DND-41 (cell line): ENCODE measurements at regions not wholly inside any gene's neighbourhood (a gene's known extent, or its start where the extent isn't known, plus 50 kb on each side); places are given as distances from the start of the nearest gene placed in this dataset.

Experiments
- ATAC-seq: fragments of 200-7000 bp; cut with Tn5 transposase; 3 replicates; pipeline ENCODE4 v1.9.1; 2021; ENCODE audit warnings: low read depth; ENCODE audit not compliant: insufficient read depth
- DNase-seq: peaks from one replicate; pipeline ENCODE4 v3.0.0-alpha.2; 2020
- H2AFZ ChIP-seq: 2 replicates; pipeline ENCODE4 v1.6.0; 2012; ENCODE audit warnings: low read depth, low read length
- H3K27ac ChIP-seq: 2 replicates; pipeline ENCODE4 v1.5.1; 2012; ENCODE audit warnings: low read length, inconsistent platforms
- H3K27me3 ChIP-seq: fragments of 200-600 bp; sonication (generic); 2 replicates; pipeline ENCODE4 v1.6.0; 2012; ENCODE audit warnings: low read length, mild to moderate bottlenecking, inconsistent platforms; ENCODE audit not compliant: insufficient read depth, poor library complexity
- H3K36me3 ChIP-seq: 2 replicates; pipeline ENCODE4 v1.5.1; 2012; ENCODE audit warnings: low read length, inconsistent platforms; ENCODE audit not compliant: insufficient read depth
- H3K4me1 ChIP-seq: 2 replicates; pipeline ENCODE4 v1.5.1; 2012; ENCODE audit warnings: mild to moderate bottlenecking, low read length; ENCODE audit not compliant: insufficient read depth
- H3K4me2 ChIP-seq: 2 replicates; pipeline ENCODE4 v1.6.0; 2012; ENCODE audit warnings: mild to moderate bottlenecking, moderate library complexity, low read length, inconsistent platforms; ENCODE audit not compliant: insufficient read depth
- H3K4me3 ChIP-seq, 2 experiments: fragments of 200-600 bp in 1 of 2; shearing (Covaris generic) in 1 of 2; 2 replicates each; pipeline ENCODE4 v1.5.1; 2012 to 2016; ENCODE audit warnings: inconsistent platforms in 2 of 2, low read length in 2 of 2, mild to moderate bottlenecking in 2 of 2, low read depth in 1 of 2, moderate library complexity in 1 of 2
- H3K79me2 ChIP-seq: 2 replicates; pipeline ENCODE4 v1.6.0; 2012; ENCODE audit warnings: low read length, inconsistent platforms; ENCODE audit not compliant: insufficient read depth
- H3K9ac ChIP-seq: 2 replicates; pipeline ENCODE4 v1.6.0; 2012; ENCODE audit warnings: low read depth, mild to moderate bottlenecking, inconsistent platforms, low read length, moderate library complexity
- H3K9me3 ChIP-seq: 2 replicates; pipeline ENCODE4 v1.5.1; 2012; ENCODE audit warnings: low read length, moderate library complexity, mild to moderate bottlenecking, inconsistent platforms; ENCODE audit not compliant: insufficient read depth, severe bottlenecking
- H4K20me1 ChIP-seq: 2 replicates; pipeline ENCODE4 v1.6.0; 2012; ENCODE audit warnings: low read length; ENCODE audit not compliant: insufficient read depth
- EZH2 ChIP-seq: IDR thresholded peaks from 3 replicates; pipeline ENCODE4 v1.6.1; 2012; ENCODE audit warnings: borderline replicate concordance, low read depth, mild to moderate bottlenecking, moderate library complexity, low read length, inconsistent platforms; ENCODE audit not compliant: severe bottlenecking
- TF ChIP-seq, protein P1 (sequence below): IDR thresholded peaks from 2 replicates; pipeline ENCODE4 v1.5.1; 2012; ENCODE audit warnings: borderline replicate concordance, low read length, moderate library complexity, mild to moderate bottlenecking; ENCODE audit not compliant: poor library complexity, severe bottlenecking; ENCODE audit errors: extremely low read depth

DNA sequence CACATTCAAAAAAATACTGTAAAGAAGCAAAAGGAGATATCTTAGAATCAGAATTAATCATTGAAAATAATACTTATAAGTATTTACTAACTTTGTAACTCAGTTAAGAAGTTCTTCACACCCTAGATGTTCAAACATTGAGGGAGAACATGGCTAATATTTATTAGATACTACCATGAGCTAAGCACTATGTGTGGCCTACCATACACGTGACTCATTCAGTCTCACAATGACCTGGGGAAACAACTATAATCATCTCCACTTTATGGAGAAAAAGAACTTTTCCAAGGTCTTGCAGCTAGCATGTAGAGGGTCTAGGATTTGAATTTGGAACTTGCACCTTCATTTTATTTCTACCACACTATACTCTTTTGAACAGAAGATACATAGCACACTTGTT, 361.9 kb upstream of the CFAP20DC start:
- DNase-seq (no peak), ATAC-seq (no peak)
- Histone ChIP-seq H3K4me2 (no peak overlapping the region), H4K20me1 (no peaks in the 10 kb centered on the region), H2AFZ (no peak overlapping the region), H3K79me2 (no peaks in the 10 kb centered on the region), H3K9me3 (no peaks in the 10 kb centered on the region), H3K4me3 (no peak overlapping the region), H3K27ac (no peak overlapping the region), H3K4me1 (no peaks in the 10 kb centered on the region), H3K27me3 (no peaks in the 10 kb centered on the region), H3K36me3 (no peaks in the 10 kb centered on the region), H3K9ac (no peak overlapping the region)
- TF ChIP-seq, protein P1, sequence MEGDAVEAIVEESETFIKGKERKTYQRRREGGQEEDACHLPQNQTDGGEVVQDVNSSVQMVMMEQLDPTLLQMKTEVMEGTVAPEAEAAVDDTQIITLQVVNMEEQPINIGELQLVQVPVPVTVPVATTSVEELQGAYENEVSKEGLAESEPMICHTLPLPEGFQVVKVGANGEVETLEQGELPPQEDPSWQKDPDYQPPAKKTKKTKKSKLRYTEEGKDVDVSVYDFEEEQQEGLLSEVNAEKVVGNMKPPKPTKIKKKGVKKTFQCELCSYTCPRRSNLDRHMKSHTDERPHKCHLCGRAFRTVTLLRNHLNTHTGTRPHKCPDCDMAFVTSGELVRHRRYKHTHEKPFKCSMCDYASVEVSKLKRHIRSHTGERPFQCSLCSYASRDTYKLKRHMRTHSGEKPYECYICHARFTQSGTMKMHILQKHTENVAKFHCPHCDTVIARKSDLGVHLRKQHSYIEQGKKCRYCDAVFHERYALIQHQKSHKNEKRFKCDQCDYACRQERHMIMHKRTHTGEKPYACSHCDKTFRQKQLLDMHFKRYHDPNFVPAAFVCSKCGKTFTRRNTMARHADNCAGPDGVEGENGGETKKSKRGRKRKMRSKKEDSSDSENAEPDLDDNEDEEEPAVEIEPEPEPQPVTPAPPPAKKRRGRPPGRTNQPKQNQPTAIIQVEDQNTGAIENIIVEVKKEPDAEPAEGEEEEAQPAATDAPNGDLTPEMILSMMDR = no peak
- no peak for TF ChIP-seq EZH2

DNA sequence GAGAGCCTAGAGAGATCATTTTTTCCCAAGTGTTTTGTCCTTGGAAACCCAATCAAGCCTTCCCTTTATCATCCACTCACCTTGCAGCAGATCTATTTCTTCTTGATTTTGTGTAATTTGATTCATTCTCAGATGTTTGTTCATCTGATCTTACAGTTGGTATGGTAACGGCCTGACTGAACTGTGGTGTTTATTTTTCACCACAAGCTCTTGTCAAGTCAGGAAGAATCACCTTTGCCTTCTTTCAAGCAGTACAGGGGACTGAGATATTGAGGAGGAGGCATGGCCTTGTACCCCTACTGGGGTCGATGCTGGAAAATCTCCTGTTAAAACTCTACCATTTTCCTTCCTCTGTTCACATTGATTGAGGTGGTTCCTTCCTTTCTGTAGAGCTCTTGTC, 361.4 kb upstream of the CFAP20DC start:
- Histone ChIP-seq H3K27me3 (no peaks in the 10 kb centered on the region), H3K9ac (no peak overlapping the region), H3K79me2 (no peaks in the 10 kb centered on the region), H3K4me3 (no peak overlapping the region), H3K9me3 (no peaks in the 10 kb centered on the region), H3K36me3 (no peaks in the 10 kb centered on the region), H3K27ac (no peak overlapping the region), H2AFZ (no peak overlapping the region), H3K4me1 (no peaks in the 10 kb centered on the region), H4K20me1 (no peaks in the 10 kb centered on the region), H3K4me2 (no peak overlapping the region)
- no peak for ATAC-seq
- TF ChIP-seq, protein P1 = no peak
- TF ChIP-seq EZH2 = no peak
- DNase-seq = no peak

DNA sequence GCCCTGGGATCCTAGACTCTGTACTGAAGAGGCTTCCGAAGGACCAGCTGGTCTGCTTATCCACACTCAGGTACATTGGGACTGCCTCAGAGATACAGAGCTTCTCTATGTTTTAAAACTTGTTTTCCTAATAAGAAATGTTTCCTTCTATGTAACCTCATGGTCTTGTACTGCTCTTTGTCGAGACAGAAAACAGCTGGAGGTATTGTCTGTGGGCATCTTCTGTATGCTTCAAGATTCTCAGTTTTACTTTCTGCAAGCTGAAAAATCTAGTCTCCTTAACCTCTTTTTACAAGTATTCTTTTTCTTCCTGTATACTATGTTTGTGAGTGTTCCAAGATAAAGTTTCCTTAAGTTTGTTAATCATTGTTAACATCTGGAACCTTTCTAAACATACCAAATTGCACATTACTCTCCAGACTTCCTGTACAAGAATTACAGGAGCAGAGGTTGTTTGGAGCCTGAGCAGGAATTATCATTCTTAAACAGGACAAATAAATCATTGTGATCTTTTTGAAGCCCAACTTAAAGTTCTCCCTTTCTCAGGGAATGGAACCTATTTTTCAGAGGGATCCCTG, 358.3 kb upstream of the CFAP20DC start:
- no peaks in the 10 kb centered on the region for H3K36me3 ChIP-seq
- no peaks in the 10 kb centered on the region for H3K9me3 ChIP-seq
- H3K27ac ChIP-seq = no peak overlapping the region
- H3K27me3 ChIP-seq = no peaks in the 10 kb centered on the region
- ATAC-seq = no peak
- no peaks in the 10 kb centered on the region for H3K4me1 ChIP-seq
- no peak overlapping the region for H2AFZ ChIP-seq
- H3K79me2 ChIP-seq = no peaks in the 10 kb centered on the region
- no peaks in the 10 kb centered on the region for H4K20me1 ChIP-seq
- TF ChIP-seq, protein P1 = no peak
- no peak for TF ChIP-seq EZH2
- H3K9ac ChIP-seq = no peak overlapping the region
- no peak overlapping the region for H3K4me3 ChIP-seq
- no peak overlapping the region for H3K4me2 ChIP-seq
- no peak for DNase-seq

DNA sequence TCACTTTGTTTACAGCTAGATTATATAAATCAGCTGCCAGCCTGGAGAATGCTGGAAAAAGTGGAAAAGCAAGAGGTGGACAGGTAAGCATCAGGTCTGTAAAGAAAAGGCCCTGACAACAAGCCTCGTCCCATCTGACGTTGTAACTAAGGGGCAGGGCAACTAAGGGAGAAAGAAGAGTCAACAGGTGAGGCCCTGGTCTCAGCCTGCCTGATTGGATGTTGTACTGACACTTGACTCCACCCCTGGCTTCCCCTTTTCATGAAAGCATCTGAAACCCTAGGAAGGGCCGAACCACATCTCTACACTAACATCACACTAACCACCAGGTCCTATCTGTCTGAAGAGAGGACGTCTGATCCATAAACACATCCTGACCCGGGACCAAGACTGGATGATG, 357.6 kb upstream of the CFAP20DC start:
- DNase-seq (no peak), ATAC-seq (no peak)
- TF ChIP-seq EZH2 = no peak
- TF ChIP-seq, protein P1 = no peak
- H3K27me3 ChIP-seq = no peaks in the 10 kb centered on the region
- no peaks in the 10 kb centered on the region for H4K20me1 ChIP-seq
- no peak overlapping the region for H2AFZ ChIP-seq
- no peak overlapping the region for H3K27ac ChIP-seq
- H3K4me2 ChIP-seq = no peak overlapping the region
- H3K4me1 ChIP-seq = no peaks in the 10 kb centered on the region
- H3K9me3 ChIP-seq = no peaks in the 10 kb centered on the region
- no peaks in the 10 kb centered on the region for H3K36me3 ChIP-seq
- no peaks in the 10 kb centered on the region for H3K79me2 ChIP-seq
- no peak overlapping the region for H3K4me3 ChIP-seq
- no peak overlapping the region for H3K9ac ChIP-seq
